HepG2 (cell line): ENCODE measurements at regions not wholly inside any gene's neighbourhood (a gene's known extent, or its start where the extent isn't known, plus 50 kb on each side); places are given as distances from the start of the nearest gene placed in this dataset.

Experiments used
- ATAC-seq: fragments of 200-7000 bp; cut with Tn5 transposase; 3 replicates; pipeline ENCODE4 v1.9.1; 2020; ENCODE audit warnings: mild to moderate bottlenecking, moderate library complexity
- BruUV-seq: library from RNA; stranded (reverse); fragments of 400-500 nt; replicated peaks from 2 replicates; lab custom pipeline; 2021; lab: Mats Ljungman, UMichigan
- CTCF ChIA-PET: fragments of 300-600 bp; formaldehyde crosslinking; extraction: SDS; loops from one replicate; lab custom pipeline; 2021; ENCODE audit warnings: low total read pairs, inconsistent platforms, low intra/inter-chr PET ratio; lab: Yijun Ruan, JAX
- POLR2A ChIA-PET: fragments of 350-600 bp; sonication (Branson Sonifier 250); formaldehyde crosslinking; loops from one replicate; lab custom pipeline; 2020; ENCODE audit warnings: antibody characterized with exemption, inconsistent platforms; lab: Yijun Ruan, JAX
- DNase-seq: peaks from one replicate; pipeline ENCODE4 v3.0.0-alpha.2; 2015; ENCODE audit warnings: low spot score
- FAIRE-seq: peaks from 3 replicates; lab custom pipeline; 2011; peaks lifted over from hg19 to GRCh38; lab: Jason Lieb, UNC
- H2AFZ ChIP-seq: one replicate; pipeline ENCODE4 v1.6.1; 2011; ENCODE audit warnings: low read length, inconsistent platforms
- H3K27ac ChIP-seq: fragments of 300-600 bp; 3 replicates; pipeline ENCODE4 v1.8.0; 2011; ENCODE audit warnings: mixed run types, mild to moderate bottlenecking, mixed read lengths, low read length, inconsistent platforms; ENCODE audit not compliant: insufficient read depth; ENCODE audit errors: extremely low read length
- H3K27me3 ChIP-seq, 2 experiments: fragments of 200-600 bp in 1 of 2; 2 replicates in 1 of 2; 3 replicates in 1 of 2; pipeline versions ENCODE4 v1.6.0 to v1.8.0; 2011; ENCODE audit warnings: low read length in 2 of 2, mild to moderate bottlenecking in 2 of 2, moderate library complexity in 2 of 2, inconsistent platforms in 1 of 2; ENCODE audit not compliant: insufficient read depth in 2 of 2, control insufficient read depth in 1 of 2
- H3K36me3 ChIP-seq, 2 experiments: fragments of 200-600 bp in 1 of 2; replicated peaks in 1 of 2; 2 replicates in 1 of 2; 3 replicates in 1 of 2; pipeline versions ENCODE4 v1.5.1 to v1.8.0; 2011; ENCODE audit warnings: low read length in 2 of 2, inconsistent platforms in 1 of 2; ENCODE audit not compliant: insufficient read depth in 2 of 2, control insufficient read depth in 1 of 2
- H3K4me1 ChIP-seq: 2 replicates; pipeline ENCODE4 v1.5.1; 2012; ENCODE audit warnings: low read length, inconsistent platforms; ENCODE audit not compliant: insufficient read depth
- H3K4me2 ChIP-seq: 2 replicates; pipeline ENCODE4 v1.6.0; 2011; ENCODE audit warnings: low read depth, low read length, inconsistent platforms
- H3K4me3 ChIP-seq, 3 experiments: fragments of 200-600 bp in 1 of 3; sonication (generic), shearing (Covaris generic) in 1 of 3; replicated peaks in 1 of 3; 2 replicates each; pipeline ENCODE4 v1.5.1; 2011 to 2016; ENCODE audit warnings: low read length in 3 of 3, inconsistent platforms in 2 of 3, low read depth in 2 of 3, mild to moderate bottlenecking in 2 of 3, control low read depth in 1 of 3, mixed read lengths in 1 of 3; ENCODE audit not compliant: insufficient read depth in 1 of 3
- H3K79me2 ChIP-seq: one replicate; pipeline ENCODE4 v1.6.1; 2011; ENCODE audit warnings: low read length, inconsistent platforms; ENCODE audit not compliant: insufficient read depth
- H3K9ac ChIP-seq: 2 replicates; pipeline ENCODE4 v1.6.0; 2011; ENCODE audit warnings: mild to moderate bottlenecking, low read depth, low read length, inconsistent platforms; ENCODE audit not compliant: insufficient read depth
- H3K9me3 ChIP-seq: 2 replicates; pipeline ENCODE4 v1.5.1; 2012; ENCODE audit warnings: mild to moderate bottlenecking, low read length
- H4K20me1 ChIP-seq: 2 replicates; pipeline ENCODE4 v1.6.0; 2011; ENCODE audit warnings: inconsistent platforms, mild to moderate bottlenecking, low read length, moderate library complexity; ENCODE audit not compliant: insufficient read depth
- ARHGAP35 ChIP-seq: sonication (generic); formaldehyde crosslinking; IDR thresholded peaks from 2 replicates; pipeline ENCODE4 v1.9.0; 2022; ENCODE audit warnings: mild to moderate bottlenecking, inconsistent platforms, moderate library complexity, missing genetic modification reagents, borderline replicate concordance
- FLYWCH1 ChIP-seq: sonication (generic); formaldehyde crosslinking; IDR thresholded peaks from 2 replicates; pipeline ENCODE4 v1.8.1; 2023; ENCODE audit warnings: mild to moderate bottlenecking, missing genetic modification reagents
- HNF4A ChIP-seq: sonication (generic); formaldehyde crosslinking; IDR thresholded peaks from 2 replicates; pipeline ENCODE4 v1.4.0; 2020; ENCODE audit warnings: missing genetic modification reagents
- MED13 ChIP-seq: sonication (generic); formaldehyde crosslinking; IDR thresholded peaks from 2 replicates; pipeline ENCODE4 v1.5.0; 2020; ENCODE audit warnings: missing genetic modification reagents
- MXD1 ChIP-seq: sonication (generic); formaldehyde crosslinking; IDR thresholded peaks from 2 replicates; pipeline ENCODE4 v1.4.0; 2020; ENCODE audit warnings: mild to moderate bottlenecking, missing genetic modification reagents
- PHF20 ChIP-seq: sonication (generic); formaldehyde crosslinking; IDR thresholded peaks from 2 replicates; pipeline ENCODE4 v1.5.0; 2020; ENCODE audit warnings: mild to moderate bottlenecking, missing genetic modification reagents
- ZNF317 ChIP-seq: sonication (generic); formaldehyde crosslinking; IDR thresholded peaks from 2 replicates; pipeline ENCODE4 v1.5.0; 2020; ENCODE audit warnings: mild to moderate bottlenecking, missing genetic modification reagents
- ZNF414 ChIP-seq: sonication (generic); formaldehyde crosslinking; IDR thresholded peaks from 2 replicates; pipeline ENCODE4 v1.5.0; 2020; ENCODE audit warnings: missing genetic modification reagents
- ZNF558 ChIP-seq: sonication (generic); formaldehyde crosslinking; IDR thresholded peaks from 2 replicates; pipeline ENCODE4 v1.9.0; 2022; ENCODE audit warnings: mild to moderate bottlenecking, missing genetic modification reagents, borderline replicate concordance
- ZNF616 ChIP-seq: sonication (generic); formaldehyde crosslinking; IDR thresholded peaks from 2 replicates; pipeline ENCODE4 v1.5.0; 2020; ENCODE audit warnings: low read depth, mild to moderate bottlenecking, missing genetic modification reagents
- ZNF772 ChIP-seq: sonication (generic); formaldehyde crosslinking; IDR thresholded peaks from 2 replicates; pipeline ENCODE4 v1.5.0; 2020; ENCODE audit warnings: mild to moderate bottlenecking, missing genetic modification reagents
- ZSCAN31 ChIP-seq: sonication (generic); formaldehyde crosslinking; IDR thresholded peaks from 2 replicates; pipeline ENCODE4 v1.5.0; 2020; ENCODE audit warnings: low read depth, mild to moderate bottlenecking, missing genetic modification reagents
- WGBS: methylation state at CpG from one replicate; pipeline ENCODE4 v1.1.6; 2017; ENCODE audit warnings: low lambda C conversion rate; 5-methylcytosine and 5-hydroxymethylcytosine counted together
- in situ Hi-C: cut with HindIII; loops from 2 replicates; pipeline ENCODE4 v1.10.0; 2017; ENCODE audit warnings: low pct_unique_long_range_greater_than_20kb; ENCODE audit not compliant: extremely low pct_ligation_motif_present
- intact Hi-C: fragments of 100-400 bp; cut with micrococcal nuclease; formaldehyde crosslinking; loops from one replicate; pipeline ENCODE4 v1.10.0; 2022; ENCODE audit not compliant: unreplicated experiment
- TF ChIP-seq, protein P1 (sequence below): sonication (generic); formaldehyde crosslinking; IDR thresholded peaks from 2 replicates; pipeline ENCODE4 v1.5.1; 2020; ENCODE audit warnings: mild to moderate bottlenecking, moderate library complexity, missing genetic modification reagents
- TF ChIP-seq, protein P2 (sequence below): IDR thresholded peaks from 2 replicates; pipeline ENCODE4 v1.6.1; 2018; ENCODE audit warnings: missing genetic modification reagents, mild to moderate bottlenecking, missing compliant biosample characterization
- TF ChIP-seq, protein P3 (sequence below): sonication (generic); formaldehyde crosslinking; IDR thresholded peaks from 2 replicates; pipeline ENCODE4 v1.4.0; 2020; ENCODE audit warnings: missing genetic modification reagents
- TF ChIP-seq, protein P4 (sequence below): sonication (generic); formaldehyde crosslinking; IDR thresholded peaks from 2 replicates; pipeline ENCODE4 v1.5.1; 2020; ENCODE audit warnings: missing genetic modification reagents, mild to moderate bottlenecking, borderline replicate concordance
- TF ChIP-seq, protein P5 (sequence below): sonication (generic); formaldehyde crosslinking; IDR thresholded peaks from 2 replicates; pipeline ENCODE4 v1.8.0; 2022; ENCODE audit warnings: mild to moderate bottlenecking, missing genetic modification reagents

DNA sequence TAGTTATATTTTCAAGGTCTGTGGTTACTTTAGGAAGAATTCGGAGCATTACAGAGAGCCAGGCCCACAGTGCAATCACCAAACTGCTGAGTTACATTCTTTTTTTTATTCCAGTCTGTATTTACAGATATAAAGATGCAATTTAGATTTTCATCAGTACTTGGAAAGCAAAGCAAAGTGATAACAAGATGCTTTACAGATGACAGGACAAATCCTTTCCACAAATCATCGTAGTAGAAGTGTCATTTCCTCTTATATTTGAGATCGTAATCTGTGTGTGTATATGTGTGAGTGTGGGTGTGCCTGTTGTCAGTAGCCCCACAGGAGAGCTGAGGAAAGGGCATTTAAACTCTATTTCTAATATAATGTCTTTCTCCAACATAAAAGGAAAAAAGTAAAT lies 1893.7 kb downstream of the STIM2 start (continued):
- TF ChIP-seq, protein P1, sequence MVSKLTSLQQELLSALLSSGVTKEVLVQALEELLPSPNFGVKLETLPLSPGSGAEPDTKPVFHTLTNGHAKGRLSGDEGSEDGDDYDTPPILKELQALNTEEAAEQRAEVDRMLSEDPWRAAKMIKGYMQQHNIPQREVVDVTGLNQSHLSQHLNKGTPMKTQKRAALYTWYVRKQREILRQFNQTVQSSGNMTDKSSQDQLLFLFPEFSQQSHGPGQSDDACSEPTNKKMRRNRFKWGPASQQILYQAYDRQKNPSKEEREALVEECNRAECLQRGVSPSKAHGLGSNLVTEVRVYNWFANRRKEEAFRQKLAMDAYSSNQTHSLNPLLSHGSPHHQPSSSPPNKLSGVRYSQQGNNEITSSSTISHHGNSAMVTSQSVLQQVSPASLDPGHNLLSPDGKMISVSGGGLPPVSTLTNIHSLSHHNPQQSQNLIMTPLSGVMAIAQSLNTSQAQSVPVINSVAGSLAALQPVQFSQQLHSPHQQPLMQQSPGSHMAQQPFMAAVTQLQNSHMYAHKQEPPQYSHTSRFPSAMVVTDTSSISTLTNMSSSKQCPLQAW (CRISPR knock-in tag) = no peak
- TF ChIP-seq ZSCAN31 (CRISPR knock-in tag) (no peak), HNF4A (no peak)
- TF ChIP-seq, protein P2, sequence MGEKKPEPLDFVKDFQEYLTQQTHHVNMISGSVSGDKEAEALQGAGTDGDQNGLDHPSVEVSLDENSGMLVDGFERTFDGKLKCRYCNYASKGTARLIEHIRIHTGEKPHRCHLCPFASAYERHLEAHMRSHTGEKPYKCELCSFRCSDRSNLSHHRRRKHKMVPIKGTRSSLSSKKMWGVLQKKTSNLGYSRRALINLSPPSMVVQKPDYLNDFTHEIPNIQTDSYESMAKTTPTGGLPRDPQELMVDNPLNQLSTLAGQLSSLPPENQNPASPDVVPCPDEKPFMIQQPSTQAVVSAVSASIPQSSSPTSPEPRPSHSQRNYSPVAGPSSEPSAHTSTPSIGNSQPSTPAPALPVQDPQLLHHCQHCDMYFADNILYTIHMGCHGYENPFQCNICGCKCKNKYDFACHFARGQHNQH (CRISPR knock-in tag) = no peak

DNA sequence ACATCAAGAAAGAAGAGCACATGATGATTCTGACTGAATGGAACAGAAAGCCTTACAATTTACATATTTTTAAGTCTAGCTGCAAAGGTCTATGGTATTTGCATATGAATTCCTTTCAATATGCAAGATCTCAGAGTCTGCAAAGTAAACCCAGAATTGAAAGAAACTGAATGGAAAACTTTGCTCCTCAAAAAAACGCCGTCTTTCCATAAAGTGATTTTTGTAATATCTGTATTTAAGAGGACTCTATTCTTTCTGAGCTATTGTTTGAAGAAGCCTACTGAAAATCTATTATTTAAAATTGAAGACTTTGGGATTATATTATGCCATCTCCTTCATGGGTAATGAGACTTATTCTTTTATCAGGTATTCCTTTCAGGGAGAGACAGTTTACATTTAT lies 1894.4 kb downstream of the STIM2 start:
- no peaks in the 10 kb centered on the region for H3K27me3 ChIP-seq
- 1% methylated on average over 2 of the region's 2 CpGs for WGBS
- H3K4me3 ChIP-seq = no peak overlapping the region
- H4K20me1 ChIP-seq = no peaks in the 10 kb centered on the region
- intact Hi-C loops = no loop called here
- ChIA-PET CTCF (no interaction called here), POLR2A (no interaction called here)
- no peak overlapping the region for H3K9ac ChIP-seq
- H3K79me2 ChIP-seq = no peaks in the 10 kb centered on the region
- no peak overlapping the region for H3K27ac ChIP-seq
- no peaks in the 10 kb centered on the region for H3K4me1 ChIP-seq
- H3K9me3 ChIP-seq = peaks cover 64% of the 10 kb centered on the region
- DNase-seq = no peak
- no TSS peak for BruUV-seq
- no peak for FAIRE-seq
- H3K4me2 ChIP-seq = no peak overlapping the region
- H3K36me3 ChIP-seq = no peaks in the 10 kb centered on the region
- in situ Hi-C loops = no loop called here
- no peak for ATAC-seq
- no peak overlapping the region for H2AFZ ChIP-seq
- TF ChIP-seq ZNF414 (CRISPR knock-in tag) = no peak
- TF ChIP-seq, protein P3, sequence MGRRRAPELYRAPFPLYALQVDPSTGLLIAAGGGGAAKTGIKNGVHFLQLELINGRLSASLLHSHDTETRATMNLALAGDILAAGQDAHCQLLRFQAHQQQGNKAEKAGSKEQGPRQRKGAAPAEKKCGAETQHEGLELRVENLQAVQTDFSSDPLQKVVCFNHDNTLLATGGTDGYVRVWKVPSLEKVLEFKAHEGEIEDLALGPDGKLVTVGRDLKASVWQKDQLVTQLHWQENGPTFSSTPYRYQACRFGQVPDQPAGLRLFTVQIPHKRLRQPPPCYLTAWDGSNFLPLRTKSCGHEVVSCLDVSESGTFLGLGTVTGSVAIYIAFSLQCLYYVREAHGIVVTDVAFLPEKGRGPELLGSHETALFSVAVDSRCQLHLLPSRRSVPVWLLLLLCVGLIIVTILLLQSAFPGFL (CRISPR knock-in tag) = no peak
- TF ChIP-seq ARHGAP35 (CRISPR knock-in tag) = no peak
- no peak for TF ChIP-seq FLYWCH1 (CRISPR knock-in tag)
- no peak for TF ChIP-seq PHF20
- TF ChIP-seq MED13 (CRISPR knock-in tag) = no peak
- TF ChIP-seq ZNF616 (CRISPR knock-in tag) = no peak
- TF ChIP-seq, protein P4, sequence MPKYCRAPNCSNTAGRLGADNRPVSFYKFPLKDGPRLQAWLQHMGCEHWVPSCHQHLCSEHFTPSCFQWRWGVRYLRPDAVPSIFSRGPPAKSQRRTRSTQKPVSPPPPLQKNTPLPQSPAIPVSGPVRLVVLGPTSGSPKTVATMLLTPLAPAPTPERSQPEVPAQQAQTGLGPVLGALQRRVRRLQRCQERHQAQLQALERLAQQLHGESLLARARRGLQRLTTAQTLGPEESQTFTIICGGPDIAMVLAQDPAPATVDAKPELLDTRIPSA (CRISPR knock-in tag) = no peak
- no peak for TF ChIP-seq ZNF317 (CRISPR knock-in tag)
- TF ChIP-seq, protein P5, sequence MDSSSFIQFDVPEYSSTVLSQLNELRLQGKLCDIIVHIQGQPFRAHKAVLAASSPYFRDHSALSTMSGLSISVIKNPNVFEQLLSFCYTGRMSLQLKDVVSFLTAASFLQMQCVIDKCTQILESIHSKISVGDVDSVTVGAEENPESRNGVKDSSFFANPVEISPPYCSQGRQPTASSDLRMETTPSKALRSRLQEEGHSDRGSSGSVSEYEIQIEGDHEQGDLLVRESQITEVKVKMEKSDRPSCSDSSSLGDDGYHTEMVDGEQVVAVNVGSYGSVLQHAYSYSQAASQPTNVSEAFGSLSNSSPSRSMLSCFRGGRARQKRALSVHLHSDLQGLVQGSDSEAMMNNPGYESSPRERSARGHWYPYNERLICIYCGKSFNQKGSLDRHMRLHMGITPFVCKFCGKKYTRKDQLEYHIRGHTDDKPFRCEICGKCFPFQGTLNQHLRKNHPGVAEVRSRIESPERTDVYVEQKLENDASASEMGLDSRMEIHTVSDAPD = no peak
- TF ChIP-seq MXD1 (CRISPR knock-in tag) = no peak
- TF ChIP-seq ZNF558 (CRISPR knock-in tag) = no peak
- TF ChIP-seq ZNF772 (CRISPR knock-in tag) = no peak
